SU-DHL-6 (cell line): ENCODE measurements at regions not wholly inside any gene's neighbourhood (a gene's known extent, or its start where the extent isn't known, plus 50 kb on each side); places are given as distances from the start of the nearest gene placed in this dataset.

Experiments used
- EZH2phosphoT487 ChIP-seq: fragments of 200-600 bp; sonication (generic), shearing (Covaris generic); conservative IDR thresholded peaks from 2 replicates; pipeline ENCODE4 v1.6.1; 2018; ENCODE audit warnings: mild to moderate bottlenecking, antibody characterized with exemption, low read length, moderate library complexity, mixed read lengths
- TF ChIP-seq, protein P1 (sequence below): fragments of 200-600 bp; sonication (generic); IDR thresholded peaks from one replicate; pipeline ENCODE4 v1.5.1; 2017; ENCODE audit warnings: antibody characterized with exemption, mild to moderate bottlenecking, low read length, moderate library complexity; ENCODE audit not compliant: insufficient read depth, poor library complexity, severe bottlenecking

DNA sequence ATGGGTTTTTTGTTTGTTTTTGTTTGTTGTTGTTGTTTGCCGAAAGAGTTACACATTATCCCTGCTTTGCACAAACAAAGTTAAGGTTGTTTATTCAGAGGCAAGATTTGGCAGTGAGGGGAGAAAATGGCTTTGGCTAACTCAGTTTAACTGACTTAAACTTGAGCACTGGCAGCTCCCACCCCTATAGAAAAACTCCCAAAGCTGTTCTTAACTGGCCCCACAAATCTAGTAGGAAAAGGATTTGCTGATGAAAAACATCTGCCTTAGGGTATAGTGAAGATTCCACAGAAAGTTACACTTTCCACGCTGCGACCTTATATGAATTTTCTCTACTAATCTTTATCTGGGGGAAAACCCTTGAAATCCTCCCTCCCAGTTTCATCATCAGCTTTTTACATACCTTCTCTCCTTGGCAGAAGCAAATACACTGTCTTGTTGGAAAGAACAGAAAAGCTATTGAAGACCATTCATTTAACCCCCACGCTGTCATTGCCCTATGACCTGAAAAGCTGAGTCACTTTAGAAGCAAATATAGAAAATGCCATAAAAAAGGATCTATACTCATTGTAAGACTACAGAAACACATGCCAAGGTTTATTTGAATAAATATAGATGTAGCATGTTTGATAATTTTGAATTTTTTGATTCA lies 551.7 kb downstream of the NR2F2 start:
- TF ChIP-seq, protein P1, sequence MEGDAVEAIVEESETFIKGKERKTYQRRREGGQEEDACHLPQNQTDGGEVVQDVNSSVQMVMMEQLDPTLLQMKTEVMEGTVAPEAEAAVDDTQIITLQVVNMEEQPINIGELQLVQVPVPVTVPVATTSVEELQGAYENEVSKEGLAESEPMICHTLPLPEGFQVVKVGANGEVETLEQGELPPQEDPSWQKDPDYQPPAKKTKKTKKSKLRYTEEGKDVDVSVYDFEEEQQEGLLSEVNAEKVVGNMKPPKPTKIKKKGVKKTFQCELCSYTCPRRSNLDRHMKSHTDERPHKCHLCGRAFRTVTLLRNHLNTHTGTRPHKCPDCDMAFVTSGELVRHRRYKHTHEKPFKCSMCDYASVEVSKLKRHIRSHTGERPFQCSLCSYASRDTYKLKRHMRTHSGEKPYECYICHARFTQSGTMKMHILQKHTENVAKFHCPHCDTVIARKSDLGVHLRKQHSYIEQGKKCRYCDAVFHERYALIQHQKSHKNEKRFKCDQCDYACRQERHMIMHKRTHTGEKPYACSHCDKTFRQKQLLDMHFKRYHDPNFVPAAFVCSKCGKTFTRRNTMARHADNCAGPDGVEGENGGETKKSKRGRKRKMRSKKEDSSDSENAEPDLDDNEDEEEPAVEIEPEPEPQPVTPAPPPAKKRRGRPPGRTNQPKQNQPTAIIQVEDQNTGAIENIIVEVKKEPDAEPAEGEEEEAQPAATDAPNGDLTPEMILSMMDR: no peak
- TF ChIP-seq EZH2phosphoT487: no peak
